Left lung (tissue), 4 donors: ENCODE measurements at regions not wholly inside any gene's neighbourhood (a gene's known extent, or its start where the extent isn't known, plus 50 kb on each side); places are given as distances from the start of the nearest gene placed in this dataset.

Experiments used
- ATAC-seq: fragments of 200-7000 bp; cut with Tn5 transposase; one replicate; pipeline ENCODE4 v1.9.1; 2020; ENCODE audit warnings: moderate library complexity
- DNase-seq, 4 donors: peaks; one replicate each; pipeline ENCODE4 v3.0.0-alpha.2; 2013 to 2020
- H3K27ac ChIP-seq, 2 donors: fragments of 200-600 bp; sonication (generic) in 1 of 2; one replicate each; pipeline versions ENCODE4 v1.5.0 to v1.8.0; 2020 to 2021
- H3K27me3 ChIP-seq, 2 donors: fragments of 200-600 bp; sonication (generic) in 1 of 2; one replicate each; pipeline versions ENCODE4 v1.5.0 to v1.8.0; 2020 to 2021
- H3K36me3 ChIP-seq, 2 donors: fragments of 200-600 bp; sonication (generic) in 1 of 2; one replicate each; pipeline versions ENCODE4 v1.5.0 to v1.8.0; 2020 to 2021
- H3K4me1 ChIP-seq, 2 donors: fragments of 200-600 bp; one replicate each; pipeline ENCODE4 v1.8.0; 2021
- H3K4me3 ChIP-seq, 2 donors: fragments of 200-600 bp; sonication (generic) in 1 of 2; one replicate each; pipeline versions ENCODE4 v1.5.0 to v1.8.0; 2020 to 2021; ENCODE audit warnings: mild to moderate bottlenecking in 1 of 2
- H3K9me3 ChIP-seq, 2 donors: fragments of 200-600 bp; sonication (generic) in 1 of 2; one replicate each; pipeline versions ENCODE4 v1.5.0 to v1.8.0; 2020 to 2021
- intact Hi-C, 2 donors: fragments of 100-400 bp; cut with DNase I; formaldehyde crosslinking; loops; one replicate each; pipeline versions ENCODE4 v1.11.2 to v1.14.2; 2022
- TF ChIP-seq, protein P1 (sequence below), 2 donors: fragments of 200-600 bp; sonication (generic) in 1 of 2; IDR thresholded peaks; one replicate each; pipeline versions ENCODE4 v1.5.0 to v1.8.0; 2021; ENCODE audit warnings: antibody characterized with exemption in 2 of 2
- donor health status: DM: no; HTN: yes; CAD: no.
- donor health status: DM: no; HTN: no; CAD: no.

DNA sequence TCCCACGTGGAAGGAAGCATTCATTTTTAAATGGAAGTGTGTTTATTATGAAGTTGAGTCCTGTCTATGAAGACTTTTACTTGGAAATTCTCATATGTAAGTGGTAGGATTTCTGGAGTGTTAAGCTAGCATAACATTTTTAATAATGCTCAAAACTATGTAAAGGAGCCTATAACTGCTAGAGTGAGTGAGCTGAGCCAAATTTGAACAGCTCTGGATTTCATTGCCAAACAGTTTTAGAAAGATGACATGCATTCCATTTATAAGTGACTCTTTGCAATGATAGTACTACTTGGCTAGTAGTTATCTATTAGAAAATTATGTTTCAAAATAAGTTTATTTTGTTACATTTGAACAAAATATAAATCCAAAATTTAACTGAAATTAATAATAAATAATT lies 721.2 kb downstream of the LUZP2 start:
- no peak for ATAC-seq
- TF ChIP-seq, protein P1, sequence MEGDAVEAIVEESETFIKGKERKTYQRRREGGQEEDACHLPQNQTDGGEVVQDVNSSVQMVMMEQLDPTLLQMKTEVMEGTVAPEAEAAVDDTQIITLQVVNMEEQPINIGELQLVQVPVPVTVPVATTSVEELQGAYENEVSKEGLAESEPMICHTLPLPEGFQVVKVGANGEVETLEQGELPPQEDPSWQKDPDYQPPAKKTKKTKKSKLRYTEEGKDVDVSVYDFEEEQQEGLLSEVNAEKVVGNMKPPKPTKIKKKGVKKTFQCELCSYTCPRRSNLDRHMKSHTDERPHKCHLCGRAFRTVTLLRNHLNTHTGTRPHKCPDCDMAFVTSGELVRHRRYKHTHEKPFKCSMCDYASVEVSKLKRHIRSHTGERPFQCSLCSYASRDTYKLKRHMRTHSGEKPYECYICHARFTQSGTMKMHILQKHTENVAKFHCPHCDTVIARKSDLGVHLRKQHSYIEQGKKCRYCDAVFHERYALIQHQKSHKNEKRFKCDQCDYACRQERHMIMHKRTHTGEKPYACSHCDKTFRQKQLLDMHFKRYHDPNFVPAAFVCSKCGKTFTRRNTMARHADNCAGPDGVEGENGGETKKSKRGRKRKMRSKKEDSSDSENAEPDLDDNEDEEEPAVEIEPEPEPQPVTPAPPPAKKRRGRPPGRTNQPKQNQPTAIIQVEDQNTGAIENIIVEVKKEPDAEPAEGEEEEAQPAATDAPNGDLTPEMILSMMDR (IDR thresholded peaks at IDR 0.05) = no peak
- intact Hi-C loops = no loop called here

DNA sequence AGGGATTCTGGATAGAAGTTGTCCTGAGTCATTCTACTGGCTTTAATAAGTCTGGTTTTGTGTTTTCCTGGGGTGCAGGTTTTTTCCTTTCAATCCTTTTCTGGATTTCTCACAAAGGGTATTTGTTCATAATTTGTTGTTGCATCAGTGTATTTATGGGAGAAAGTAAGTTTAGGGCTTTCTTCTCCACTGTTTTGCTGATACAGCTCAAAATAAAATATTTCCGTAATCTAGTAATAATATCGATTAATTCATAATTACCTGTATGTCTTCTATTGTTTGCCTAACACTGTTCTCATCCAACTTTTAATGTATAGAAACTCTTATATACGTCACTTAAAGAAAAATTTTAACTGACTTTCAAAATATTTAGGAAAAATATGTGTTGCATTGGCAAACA lies 728.2 kb downstream of the LUZP2 start:
- no peak for ATAC-seq
- TF ChIP-seq, protein P1 (IDR thresholded peaks at IDR 0.05) = no peak

More for the DNA sequence above, 721.2 kb downstream of the LUZP2 start:
- DNase-seq = no peak
- no peak overlapping the region for H3K4me3 ChIP-seq
- no peak overlapping the region for H3K27ac ChIP-seq
- H3K4me1 ChIP-seq = no peaks in the 10 kb centered on the region
- no peaks in the 10 kb centered on the region for H3K36me3 ChIP-seq
- H3K9me3 ChIP-seq = no peaks in the 10 kb centered on the region
- H3K27me3 ChIP-seq = no peaks in the 10 kb centered on the region

DNA sequence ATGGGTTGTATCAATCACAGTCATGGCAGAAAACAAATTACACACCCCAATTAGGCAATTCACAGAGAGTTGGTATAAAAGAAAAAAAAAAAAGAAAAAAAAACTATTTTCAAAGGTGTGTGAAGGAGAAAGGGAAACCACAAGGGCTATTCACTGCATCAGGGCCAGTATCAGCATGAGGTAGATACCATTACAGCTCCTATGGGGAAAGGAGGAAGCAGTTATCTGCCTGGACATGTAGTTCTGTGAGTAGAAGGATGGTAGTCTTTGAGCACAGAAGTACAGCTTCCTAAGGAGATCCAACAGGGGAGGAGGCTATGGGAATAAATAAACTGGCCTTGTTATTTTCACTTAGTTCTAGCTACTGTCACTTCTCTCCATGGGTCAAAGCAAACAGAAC lies 746.1 kb downstream of the LUZP2 start:
- ATAC-seq = no peak
- TF ChIP-seq, protein P1 (IDR thresholded peaks at IDR 0.05) = no peak

More for the DNA sequence above, 728.2 kb downstream of the LUZP2 start:
- H3K4me3 ChIP-seq = no peak overlapping the region
- H3K27me3 ChIP-seq = no peaks in the 10 kb centered on the region
- DNase-seq = no peak
- intact Hi-C loops = no loop called here
- no peak overlapping the region for H3K27ac ChIP-seq
- no peaks in the 10 kb centered on the region for H3K4me1 ChIP-seq
- H3K36me3 ChIP-seq = no peaks in the 10 kb centered on the region
- H3K9me3 ChIP-seq = peaks cover 0 to 2% of the 10 kb centered on the region in 2 donors

DNA sequence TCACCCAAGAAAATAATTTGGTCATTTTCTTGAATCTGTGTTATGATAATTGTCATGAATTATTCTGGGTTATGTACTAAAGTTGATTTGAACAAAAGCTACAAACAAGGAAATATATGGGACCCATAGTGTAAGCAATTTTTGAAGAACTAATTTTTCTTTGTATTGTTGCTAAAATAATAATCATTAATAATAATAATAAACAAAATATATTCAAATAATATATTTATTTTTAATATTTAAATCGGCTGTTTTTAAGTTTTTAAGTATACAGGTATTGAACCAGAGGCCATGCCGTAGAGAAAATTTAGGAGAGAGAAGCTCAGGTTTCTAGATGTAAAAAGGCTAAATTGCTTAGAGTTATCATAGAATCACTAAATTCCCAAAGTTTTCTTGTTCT lies 747.3 kb downstream of the LUZP2 start:
- Histone ChIP-seq H3K36me3 (no peaks in the 10 kb centered on the region), H3K27ac (no peak overlapping the region), H3K27me3 (no peaks in the 10 kb centered on the region), H3K9me3 (peaks cover 0 to 14% of the 10 kb centered on the region in 2 donors), H3K4me1 (no peaks in the 10 kb centered on the region), H3K4me3 (no peak overlapping the region)
- TF ChIP-seq, protein P1 (IDR thresholded peaks at IDR 0.05) = no peak
- DNase-seq = no peak
- intact Hi-C loops = no loop called here
- no peak for ATAC-seq

More for the DNA sequence above, 746.1 kb downstream of the LUZP2 start:
- intact Hi-C loops = no loop called here
- Histone ChIP-seq H3K36me3 (no peaks in the 10 kb centered on the region), H3K9me3 (peaks cover 0 to 14% of the 10 kb centered on the region in 2 donors), H3K27me3 (no peaks in the 10 kb centered on the region), H3K4me1 (no peaks in the 10 kb centered on the region), H3K4me3 (no peak overlapping the region), H3K27ac (no peak overlapping the region)
- no peak for DNase-seq

DNA sequence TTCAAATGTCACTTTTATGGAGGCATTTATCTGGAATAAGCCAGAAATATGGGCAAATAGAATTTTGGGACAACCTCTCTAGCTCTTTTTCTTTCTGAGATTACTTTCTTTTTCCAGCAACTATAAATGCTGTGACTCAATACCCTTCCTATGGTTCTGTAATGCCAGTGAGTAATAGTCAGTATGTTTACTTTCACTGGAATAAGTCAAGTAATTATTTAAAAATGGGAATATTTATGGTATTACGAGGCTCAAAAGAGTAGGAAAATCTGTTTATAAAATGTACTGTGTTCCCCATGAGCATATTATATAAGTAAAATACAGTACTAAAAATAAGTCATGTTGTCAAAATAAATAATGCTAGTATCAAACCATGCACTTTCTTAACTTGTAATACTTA lies 750.5 kb downstream of the LUZP2 start:
- TF ChIP-seq, protein P1 (IDR thresholded peaks at IDR 0.05) = no peak
- intact Hi-C loops = no loop called here

More for the DNA sequence above, 750.5 kb downstream of the LUZP2 start:
- Histone ChIP-seq H3K4me3 (no peak overlapping the region), H3K36me3 (no peaks in the 10 kb centered on the region), H3K27ac (no peak overlapping the region), H3K4me1 (no peaks in the 10 kb centered on the region), H3K27me3 (no peaks in the 10 kb centered on the region), H3K9me3 (peaks cover 0 to 14% of the 10 kb centered on the region in 2 donors)
- DNase-seq (no peak), ATAC-seq (no peak)
